Fibroblast of skin of back (primary cell): ENCODE measurements at regions not wholly inside any gene's neighbourhood (a gene's known extent, or its start where the extent isn't known, plus 50 kb on each side); places are given as distances from the start of the nearest gene placed in this dataset.

Experiments used
- DNase-seq: peaks from one replicate; pipeline ENCODE4 v3.0.0-alpha.2; 2013

- DNase-seq: no peak
Observed at GRCh38 chr9:73468716-73469115, 317.1 kb downstream of the ANXA1 start.

DNA sequence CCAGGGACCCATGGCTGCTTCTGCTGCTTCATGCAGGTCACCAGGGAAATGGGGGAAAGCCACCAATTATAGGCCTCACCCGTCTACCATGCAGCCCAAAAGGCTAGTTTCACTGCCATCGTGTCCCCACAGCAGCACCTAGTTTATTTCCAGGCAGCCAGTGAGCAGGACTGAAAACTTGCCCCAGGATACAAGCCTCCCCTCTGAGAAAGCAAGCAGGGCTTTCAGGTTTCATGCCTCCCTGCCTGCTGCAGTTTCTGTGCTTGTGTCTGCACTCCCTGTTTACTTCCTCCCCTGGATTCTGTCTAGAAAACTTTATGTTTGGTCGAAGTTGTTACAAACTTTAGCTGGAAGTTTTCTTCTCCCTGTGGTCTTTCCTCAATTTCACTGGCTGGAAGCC, 319.1 kb downstream of the ANXA1 start:
- no peak for DNase-seq

DNA sequence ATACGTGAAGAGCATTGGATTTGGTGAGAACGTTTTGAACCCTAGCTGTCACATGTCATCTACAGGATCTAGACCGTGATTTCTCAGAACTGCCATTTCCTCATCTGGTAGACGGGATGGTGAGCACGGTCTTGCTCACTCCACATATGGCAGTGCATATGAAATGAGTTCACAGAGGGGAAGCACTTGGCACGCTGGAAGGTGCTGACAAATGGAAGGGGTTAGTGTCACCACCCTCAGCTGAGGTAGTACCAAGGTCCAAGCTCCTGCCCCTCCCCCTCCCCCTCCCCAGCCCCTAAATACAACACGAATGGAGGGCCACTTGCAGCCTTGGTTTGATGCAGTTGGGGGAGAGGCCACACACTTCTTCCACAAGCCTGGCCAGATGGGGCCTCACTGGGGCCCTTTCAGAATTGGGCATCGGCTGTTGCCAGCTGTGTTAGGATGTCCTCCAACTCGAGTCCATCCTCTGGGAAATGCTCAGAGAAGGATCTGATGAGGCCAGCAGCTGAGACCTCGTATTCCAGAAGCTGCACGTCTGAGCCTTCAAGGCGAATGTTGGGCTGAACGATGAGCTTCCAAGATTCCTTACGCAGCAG, 322.4 kb downstream of the ANXA1 start:
- no peak for DNase-seq

- DNase-seq: no peak
Observed at GRCh38 chr9:73474625-73475024, 323.0 kb downstream of the ANXA1 start.

DNA sequence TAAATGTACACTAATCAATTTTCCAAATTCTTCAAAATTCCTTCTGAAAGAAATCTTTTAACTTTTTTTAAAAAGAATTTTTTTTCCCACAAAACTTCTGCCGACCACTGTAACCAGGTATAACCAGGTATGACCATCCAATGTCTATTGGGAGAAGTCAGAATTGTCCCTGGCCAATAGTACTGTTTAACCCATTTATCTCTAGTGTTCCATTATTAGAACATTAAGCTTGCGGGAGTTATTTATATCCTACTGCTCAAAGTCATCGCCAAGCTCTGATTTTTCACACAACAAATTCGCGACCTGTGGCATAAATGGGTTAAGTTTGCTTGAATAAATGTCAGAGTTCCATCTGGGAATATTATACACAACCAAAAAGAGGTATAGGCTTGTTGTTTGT, 343.2 kb downstream of the ANXA1 start:
- DNase-seq: no peak

DNA sequence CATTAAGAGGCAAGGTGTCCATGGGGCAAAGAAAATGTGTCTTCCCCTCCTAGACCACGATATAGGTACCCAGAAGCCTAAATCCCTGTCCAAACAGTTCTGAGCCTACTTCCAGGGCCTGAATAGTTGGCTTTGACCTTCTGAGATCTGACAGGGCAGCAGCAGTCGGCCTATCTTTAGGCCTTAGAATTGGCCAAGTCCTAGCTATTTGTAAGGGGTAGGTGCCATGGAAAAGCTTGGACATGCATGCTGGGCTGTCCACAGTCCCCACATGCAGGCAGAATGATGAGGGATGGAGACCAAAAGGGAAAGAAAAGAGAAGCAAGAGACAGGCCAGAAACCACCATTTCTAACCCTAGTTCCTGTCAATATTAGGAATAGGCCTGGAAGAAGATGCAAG, 346.1 kb downstream of the ANXA1 start:
- no peak for DNase-seq

GRCh38 chr9:73515216-73515615, 363.6 kb downstream of the ANXA1 start:
- no peak for DNase-seq

DNA sequence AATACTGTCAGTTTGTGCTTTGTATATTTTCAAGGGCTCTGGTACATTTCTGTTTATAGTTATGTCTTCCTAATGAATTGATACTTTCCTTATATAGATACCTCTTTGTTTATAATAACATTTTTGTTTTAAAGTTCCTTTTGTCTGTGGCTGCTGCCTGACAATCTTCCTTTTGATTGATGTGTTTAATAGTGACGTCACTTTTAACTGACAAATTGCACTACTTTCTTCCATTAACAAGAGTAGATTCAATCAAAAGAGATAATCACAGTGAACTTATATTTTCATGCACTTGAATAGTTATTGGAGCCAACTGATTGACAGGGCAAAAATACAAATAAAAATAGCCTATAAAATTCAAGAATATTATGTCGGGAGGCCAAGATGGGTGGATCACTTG, 371.7 kb downstream of the ANXA1 start:
- DNase-seq: no peak

- no peak for DNase-seq
Observed at GRCh38 chr9:73525350-73525749, 373.7 kb downstream of the ANXA1 start.

GRCh38 chr9:73527521-73527920, 375.9 kb downstream of the ANXA1 start:
- no peak for DNase-seq

- no peak for DNase-seq
Observed at GRCh38 chr9:73528926-73529325, 377.3 kb downstream of the ANXA1 start.

- no peak for DNase-seq
Observed at GRCh38 chr9:73529666-73530065, 378.0 kb downstream of the ANXA1 start.

GRCh38 chr9:73531051-73531532, 379.4 kb downstream of the ANXA1 start:
- DNase-seq: no peak

DNA sequence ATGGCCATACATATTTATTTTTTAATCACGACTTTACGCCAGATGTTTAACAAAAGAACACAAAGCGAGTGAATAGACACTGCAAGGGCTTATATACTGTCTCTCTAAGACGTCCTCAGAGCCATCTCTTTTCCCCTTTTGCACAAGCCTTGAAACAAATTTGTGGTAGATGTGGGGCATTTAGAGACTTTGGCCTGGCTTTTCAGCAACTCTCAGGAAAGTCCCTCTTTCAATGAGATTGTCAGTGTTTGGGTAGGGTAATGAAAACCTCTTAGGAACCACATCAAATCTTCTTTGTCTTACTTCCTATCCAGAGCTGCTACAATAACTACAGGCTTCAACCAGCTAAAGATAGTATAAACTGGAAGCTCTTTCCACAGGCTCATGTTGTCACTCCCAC, 380.0 kb downstream of the ANXA1 start:
- no peak for DNase-seq

- DNase-seq: no peak
Observed at GRCh38 chr9:73532985-73533384, 381.3 kb downstream of the ANXA1 start.

- no peak for DNase-seq
Observed at GRCh38 chr9:73536403-73536802, 384.7 kb downstream of the ANXA1 start.

DNA sequence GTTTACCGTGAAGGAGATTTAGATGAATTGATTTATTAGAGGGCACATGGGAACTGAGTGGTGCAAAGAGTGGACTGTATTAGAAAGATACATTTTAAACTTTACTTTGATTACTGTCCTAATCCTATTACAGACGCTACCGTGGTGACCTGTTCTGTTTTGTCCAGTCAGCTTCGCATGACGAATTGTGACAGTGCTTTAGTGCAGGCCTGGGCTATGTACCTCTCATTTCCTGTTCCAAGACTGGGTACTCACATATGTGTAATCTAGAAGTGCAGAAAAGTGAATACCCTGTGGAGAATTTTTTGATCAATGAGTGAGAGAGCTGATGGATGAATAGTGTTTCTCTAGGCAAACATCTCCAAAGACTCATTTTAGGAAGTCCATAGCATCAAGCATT, 385.9 kb downstream of the ANXA1 start:
- DNase-seq: no peak

- no peak for DNase-seq
Observed at GRCh38 chr9:73539881-73540390, 388.3 kb downstream of the ANXA1 start.

DNA sequence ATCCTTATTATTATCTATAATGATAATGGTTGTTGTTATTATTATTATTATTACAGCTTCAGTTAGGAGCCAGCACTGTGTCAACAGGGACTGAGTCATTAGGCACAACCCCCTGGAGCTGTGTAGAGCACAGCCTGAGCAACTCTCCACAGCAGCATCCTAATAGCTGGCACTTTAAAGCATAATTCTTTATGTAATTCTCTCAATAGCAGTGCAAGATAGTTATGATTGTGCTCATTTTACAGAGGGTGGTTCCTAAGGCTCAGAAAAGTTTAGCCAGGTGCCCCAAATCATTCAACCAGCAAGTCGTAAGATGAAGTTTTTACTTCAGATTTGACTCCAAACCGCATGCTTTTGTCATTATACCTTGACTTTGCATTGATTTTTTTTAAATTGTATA, 390.3 kb downstream of the ANXA1 start:
- DNase-seq: no peak

- DNase-seq: no peak
Observed at GRCh38 chr9:73543727-73544126, 392.1 kb downstream of the ANXA1 start.

DNA sequence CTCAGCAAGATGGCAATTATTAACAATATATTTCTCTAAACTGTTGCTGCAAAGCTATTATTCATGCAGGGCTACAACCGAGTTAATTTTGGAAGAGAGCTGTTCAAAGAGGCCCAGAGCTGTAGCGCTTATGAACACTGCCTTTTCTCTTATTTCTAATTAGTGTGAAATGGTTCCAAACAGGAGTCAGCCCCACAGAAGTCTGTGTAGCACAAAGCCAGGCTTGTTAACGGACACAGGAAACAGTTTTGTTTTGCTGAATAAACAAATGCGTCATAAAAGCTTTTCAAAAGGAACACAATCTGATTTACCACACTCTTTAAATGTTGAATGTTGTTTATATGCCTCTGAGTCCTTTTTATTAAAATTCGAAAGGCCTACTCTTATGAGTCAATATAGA, 396.5 kb downstream of the ANXA1 start:
- DNase-seq: no peak

- DNase-seq: no peak
Observed at GRCh38 chr9:73549991-73550390, 398.3 kb downstream of the ANXA1 start.

DNA sequence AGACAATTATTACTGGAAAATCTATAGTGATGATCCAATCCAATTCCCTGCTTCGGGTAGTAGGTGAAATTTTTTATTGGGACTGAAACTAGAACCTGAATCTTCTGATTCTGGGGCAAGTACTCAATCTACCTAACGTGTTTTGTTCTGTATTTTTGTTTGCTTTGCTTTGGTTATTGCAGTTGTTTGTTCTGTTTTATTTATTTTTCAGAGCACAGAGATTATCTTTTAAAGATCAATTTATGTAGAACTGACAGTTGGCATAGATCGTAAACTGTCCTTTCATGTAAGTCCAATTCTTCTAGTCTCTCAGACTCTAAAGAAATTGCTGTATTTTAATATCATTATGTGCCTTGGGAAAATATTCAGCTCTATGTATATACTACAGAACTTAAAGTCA, 401.6 kb downstream of the ANXA1 start:
- no peak for DNase-seq

- no peak for DNase-seq
Observed at GRCh38 chr9:73558471-73558870, 406.8 kb downstream of the ANXA1 start.

- no peak for DNase-seq
Observed at GRCh38 chr9:73565026-73565425, 413.4 kb downstream of the ANXA1 start.
